Astrocyte (in vitro differentiated cells and primary cell): ENCODE measurements at regions not wholly inside any gene's neighbourhood (a gene's known extent, or its start where the extent isn't known, plus 50 kb on each side); places are given as distances from the start of the nearest gene placed in this dataset.
A peak's percentile ranks its signal among the peaks of the same experiment; 100 is the strongest.

Source experiments
- DNase-seq: peaks from one replicate; pipeline ENCODE4 v3.0.0-alpha.2; 2010; ENCODE audit warnings: low read depth
- FAIRE-seq: peaks from 2 replicates; lab custom pipeline; 2011; peaks lifted over from hg19 to GRCh38; lab: Jason Lieb, UNC
- H2AFZ ChIP-seq: 2 replicates; pipeline ENCODE4 v1.6.0; 2012; ENCODE audit warnings: low read depth, low read length, inconsistent platforms
- H3K27ac ChIP-seq: 2 replicates; pipeline ENCODE4 v1.5.1; 2011; ENCODE audit warnings: low read depth, low read length, inconsistent platforms
- H3K27me3 ChIP-seq: 2 replicates; pipeline ENCODE4 v1.6.0; 2011; ENCODE audit warnings: low read length, inconsistent platforms; ENCODE audit not compliant: insufficient read depth
- H3K36me3 ChIP-seq: 2 replicates; pipeline ENCODE4 v1.5.1; 2011; ENCODE audit warnings: low read length, inconsistent platforms; ENCODE audit not compliant: insufficient read depth
- H3K4me1 ChIP-seq: 2 replicates; pipeline ENCODE4 v1.5.1; 2011; ENCODE audit warnings: low read length, inconsistent platforms; ENCODE audit not compliant: insufficient read depth
- H3K4me2 ChIP-seq: 2 replicates; pipeline ENCODE4 v1.6.0; 2012; ENCODE audit warnings: low read length, inconsistent platforms
- H3K4me3 ChIP-seq: 2 replicates; pipeline ENCODE4 v1.5.1; 2011; ENCODE audit warnings: low read depth, mild to moderate bottlenecking, low read length, inconsistent platforms; ENCODE audit not compliant: insufficient read depth
- H3K79me2 ChIP-seq: 2 replicates; pipeline ENCODE4 v1.6.0; 2012; ENCODE audit warnings: mild to moderate bottlenecking, low read length, inconsistent platforms; ENCODE audit not compliant: insufficient read depth
- H3K9ac ChIP-seq: 2 replicates; pipeline ENCODE4 v1.6.0; 2012; ENCODE audit warnings: mild to moderate bottlenecking, low read length, inconsistent platforms
- H3K9me3 ChIP-seq: 2 replicates; pipeline ENCODE4 v1.5.1; 2012; ENCODE audit warnings: low read depth, mild to moderate bottlenecking, low read length, inconsistent platforms; ENCODE audit not compliant: insufficient read depth
- H4K20me1 ChIP-seq: 2 replicates; pipeline ENCODE4 v1.6.0; 2012; ENCODE audit warnings: low read length, inconsistent platforms; ENCODE audit not compliant: insufficient read depth
- H3K27ac Mint-ChIP-seq: one replicate; pipeline ENCODE4 v1.8.0; 2021; ENCODE audit warnings: mild to moderate bottlenecking, mixed read lengths; ENCODE audit not compliant: unreplicated experiment
- H3K27me3 Mint-ChIP-seq: one replicate; pipeline ENCODE4 v1.8.0; 2021; ENCODE audit warnings: low read depth, mixed read lengths; ENCODE audit not compliant: unreplicated experiment
- H3K36me3 Mint-ChIP-seq: one replicate; pipeline ENCODE4 v1.8.0; 2021; ENCODE audit warnings: low read depth, mixed read lengths; ENCODE audit not compliant: unreplicated experiment
- H3K4me1 Mint-ChIP-seq: one replicate; pipeline ENCODE4 v1.8.0; 2021; ENCODE audit warnings: low read depth, mixed read lengths; ENCODE audit not compliant: unreplicated experiment
- H3K4me3 Mint-ChIP-seq: one replicate; pipeline ENCODE4 v1.8.0; 2021; ENCODE audit warnings: mild to moderate bottlenecking, moderate library complexity, mixed read lengths; ENCODE audit not compliant: unreplicated experiment
- H3K9me3 Mint-ChIP-seq: one replicate; pipeline ENCODE4 v1.8.0; 2021; ENCODE audit warnings: mild to moderate bottlenecking, mixed read lengths; ENCODE audit not compliant: unreplicated experiment
- CTCF ChIP-seq: IDR thresholded peaks from 2 replicates; pipeline ENCODE4 v1.5.1; 2011; ENCODE audit warnings: low read depth, mild to moderate bottlenecking, inconsistent platforms, low read length, moderate library complexity; ENCODE audit not compliant: insufficient read depth
- EZH2 ChIP-seq: IDR thresholded peaks from 2 replicates; pipeline ENCODE4 v1.6.1; 2012; ENCODE audit warnings: mild to moderate bottlenecking, low read length, inconsistent platforms; ENCODE audit not compliant: insufficient read depth

- FAIRE-seq, result no peak
- peak; percentile 30 for DNase-seq
- H3K27me3 Mint-ChIP-seq, result no peaks in the 10 kb centered on the region
Observed at GRCh38 chr2:52113338-52113737, 1081.4 kb upstream of the NRXN1 start.

GRCh38 chr2:52112141-52112540 is 1080.2 kb upstream of the NRXN1 start:
- no peaks in the 10 kb centered on the region for H4K20me1 ChIP-seq
- H3K9me3 ChIP-seq, result no peaks in the 10 kb centered on the region
- Mint-ChIP-seq H3K27me3 (no peaks in the 10 kb centered on the region), H3K4me3 (no peak overlapping the region), H3K36me3 (no peaks in the 10 kb centered on the region), H3K27ac (no peak overlapping the region), H3K4me1 (peaks cover 15% of the 10 kb centered on the region), H3K9me3 (no peaks in the 10 kb centered on the region)
- H3K4me1 ChIP-seq, result no peaks in the 10 kb centered on the region
- no peaks in the 10 kb centered on the region for H3K36me3 ChIP-seq
- no peak overlapping the region for H3K9ac ChIP-seq
- no peak overlapping the region for H3K4me2 ChIP-seq
- H3K79me2 ChIP-seq, result no peaks in the 10 kb centered on the region
- H3K27ac ChIP-seq, result no peak overlapping the region
- H3K4me3 ChIP-seq, result no peak overlapping the region
- TF ChIP-seq EZH2, result no peak
- TF ChIP-seq CTCF, result no peak
- FAIRE-seq (no peak), DNase-seq (no peak)
- H2AFZ ChIP-seq, result no peak overlapping the region
- H3K27me3 ChIP-seq, result no peaks in the 10 kb centered on the region

More at GRCh38 chr2:52113338-52113737, 1081.4 kb upstream of the NRXN1 start:
- H4K20me1 ChIP-seq, result no peaks in the 10 kb centered on the region
- H3K4me1 Mint-ChIP-seq, result peaks cover 21% of the 10 kb centered on the region
- TF ChIP-seq EZH2 (no peak), CTCF (no peak)
- no peak overlapping the region for H3K27ac Mint-ChIP-seq
- H3K4me3 Mint-ChIP-seq, result no peak overlapping the region
- H3K79me2 ChIP-seq, result no peaks in the 10 kb centered on the region
- no peaks in the 10 kb centered on the region for H3K36me3 Mint-ChIP-seq
- H3K9me3 ChIP-seq, result no peaks in the 10 kb centered on the region
- H2AFZ ChIP-seq, result no peak overlapping the region
- H3K9ac ChIP-seq, result no peak overlapping the region
- no peak overlapping the region for H3K4me3 ChIP-seq
- H3K27ac ChIP-seq, result no peak overlapping the region
- no peaks in the 10 kb centered on the region for H3K4me1 ChIP-seq
- no peaks in the 10 kb centered on the region for H3K27me3 ChIP-seq
- no peaks in the 10 kb centered on the region for H3K9me3 Mint-ChIP-seq
- H3K4me2 ChIP-seq, result no peak overlapping the region
- H3K36me3 ChIP-seq, result no peaks in the 10 kb centered on the region

DNA sequence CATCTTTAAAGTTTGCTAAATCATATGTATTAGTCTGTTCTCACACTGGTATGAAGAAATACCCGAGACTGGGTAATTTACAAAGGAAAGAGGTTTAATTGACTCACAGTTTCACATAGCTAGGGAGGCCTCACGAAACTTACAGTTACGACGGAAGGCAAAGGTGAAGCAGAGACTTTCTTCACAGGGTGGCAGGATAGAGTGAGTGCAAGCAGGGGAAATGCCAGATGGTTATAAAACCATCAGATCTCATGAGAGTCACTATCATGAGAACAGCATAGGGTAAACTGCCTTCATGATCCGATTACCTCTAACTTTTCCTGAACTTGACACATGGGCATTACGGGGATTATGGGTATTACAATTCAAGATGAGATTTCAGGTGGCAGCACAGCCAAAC is 1075.2 kb upstream of the NRXN1 start:
- H3K4me3 ChIP-seq, result no peak overlapping the region
- no peaks in the 10 kb centered on the region for H3K27me3 ChIP-seq
- H3K9me3 ChIP-seq, result no peaks in the 10 kb centered on the region
- no peak overlapping the region for H2AFZ ChIP-seq
- Mint-ChIP-seq H3K27me3 (no peaks in the 10 kb centered on the region), H3K36me3 (no peaks in the 10 kb centered on the region), H3K4me3 (no peak overlapping the region), H3K9me3 (no peaks in the 10 kb centered on the region), H3K27ac (no peak overlapping the region), H3K4me1 (no peaks in the 10 kb centered on the region)
- FAIRE-seq, result no peak
- TF ChIP-seq CTCF (no peak), EZH2 (no peak)
- H3K36me3 ChIP-seq, result no peaks in the 10 kb centered on the region
- H3K9ac ChIP-seq, result no peak overlapping the region
- H4K20me1 ChIP-seq, result no peaks in the 10 kb centered on the region
- no peaks in the 10 kb centered on the region for H3K4me1 ChIP-seq
- H3K4me2 ChIP-seq, result no peak overlapping the region
- no peaks in the 10 kb centered on the region for H3K79me2 ChIP-seq
- DNase-seq, result no peak
- no peak overlapping the region for H3K27ac ChIP-seq
